Loucy (cell line): ENCODE measurements at regions not wholly inside any gene's neighbourhood (a gene's known extent, or its start where the extent isn't known, plus 50 kb on each side); places are given as distances from the start of the nearest gene placed in this dataset.

Experiments used
- H2AFZ ChIP-seq: fragments of 200-600 bp; sonication (generic); 2 replicates; pipeline ENCODE4 v1.6.0; 2016; ENCODE audit warnings: antibody characterized with exemption, mild to moderate bottlenecking, low read length, moderate library complexity
- H3F3A ChIP-seq: fragments of 200-600 bp; 2 replicates; pipeline ENCODE4 v1.6.0; 2016; ENCODE audit warnings: antibody characterized with exemption, low read depth, mild to moderate bottlenecking
- H3K27me3 ChIP-seq: fragments of 200-600 bp; sonication (generic); 2 replicates; pipeline ENCODE4 v1.6.1; 2014; ENCODE audit warnings: low read length, mild to moderate bottlenecking; ENCODE audit not compliant: insufficient read depth, poor library complexity, severe bottlenecking
- H3K36me3 ChIP-seq: fragments of 200-600 bp; sonication (generic); 2 replicates; pipeline ENCODE4 v1.6.1; 2016; ENCODE audit warnings: low read length; ENCODE audit not compliant: insufficient read depth
- H3K4me1 ChIP-seq: fragments of 200-600 bp; sonication (generic); 2 replicates; pipeline ENCODE4 v1.5.1; 2014; ENCODE audit warnings: low read length, mild to moderate bottlenecking; ENCODE audit not compliant: insufficient read depth, poor library complexity, severe bottlenecking
- H3K4me2 ChIP-seq: fragments of 200-600 bp; sonication (generic); 2 replicates; pipeline ENCODE4 v1.6.0; 2014; ENCODE audit warnings: antibody characterized with exemption, low read length, low read depth, mild to moderate bottlenecking; ENCODE audit not compliant: poor library complexity, severe bottlenecking
- H3K4me3 ChIP-seq: fragments of 200-600 bp; sonication (generic); 2 replicates; pipeline ENCODE4 v1.5.1; 2014; ENCODE audit warnings: low read length, mild to moderate bottlenecking, mixed read lengths; ENCODE audit not compliant: poor library complexity, severe bottlenecking
- H3K79me2 ChIP-seq: fragments of 200-600 bp; sonication (generic); 2 replicates; pipeline ENCODE4 v1.6.1; 2014; ENCODE audit warnings: low read length; ENCODE audit not compliant: insufficient read depth
- H3K9ac ChIP-seq: fragments of 200-600 bp; sonication (generic); 2 replicates; pipeline ENCODE4 v1.6.0; 2014; ENCODE audit warnings: mild to moderate bottlenecking, low read depth, low read length, moderate library complexity; ENCODE audit not compliant: poor library complexity, severe bottlenecking
- H3K9me2 ChIP-seq: fragments of 200-600 bp; sonication (generic); replicated peaks from 2 replicates; pipeline ENCODE4 v1.6.1; 2016; ENCODE audit warnings: low read depth, low read length, mixed read lengths
- H3K9me3 ChIP-seq: fragments of 200-600 bp; sonication (generic); 2 replicates; pipeline ENCODE4 v1.6.1; 2014; ENCODE audit warnings: mild to moderate bottlenecking, antibody characterized with exemption, low read length, low read depth; ENCODE audit not compliant: insufficient read depth
- H4K20me1 ChIP-seq: fragments of 200-600 bp; sonication (generic); 2 replicates; pipeline ENCODE4 v1.6.0; 2014; ENCODE audit warnings: antibody characterized with exemption, low read length, mild to moderate bottlenecking; ENCODE audit not compliant: insufficient read depth, poor library complexity, severe bottlenecking
- CTCF ChIP-seq: fragments of 200-600 bp; sonication (generic); conservative IDR thresholded peaks from 2 replicates; pipeline ENCODE4 v1.5.1; 2014; ENCODE audit warnings: mild to moderate bottlenecking, antibody characterized with exemption, low read length
- EZH2phosphoT487 ChIP-seq: fragments of 200-600 bp; IDR thresholded peaks from 2 replicates; pipeline ENCODE4 v1.6.1; 2018; ENCODE audit warnings: antibody characterized with exemption, mild to moderate bottlenecking, moderate library complexity, borderline replicate concordance

DNA sequence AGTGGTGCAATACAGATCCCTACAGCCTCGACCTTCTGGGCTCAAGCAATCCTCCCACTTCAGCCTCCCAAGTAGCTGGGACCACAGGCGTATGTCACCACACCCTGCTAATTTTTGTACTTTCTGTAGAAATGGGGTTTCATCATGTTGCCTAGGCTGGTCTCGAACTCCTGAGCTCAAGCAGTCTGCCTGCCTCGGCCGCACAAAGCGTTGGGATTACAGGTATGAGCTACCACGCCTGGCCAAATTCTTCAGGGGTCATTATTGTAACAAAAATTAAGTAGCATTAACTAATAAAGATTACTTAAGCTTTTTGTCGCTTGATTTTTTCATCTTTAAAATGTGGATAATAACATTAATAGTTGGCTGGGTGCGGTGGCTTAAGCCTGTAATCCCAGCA, 195.3 kb upstream of the IER5L start:
- H3K9ac ChIP-seq: no peak overlapping the region
- H3K36me3 ChIP-seq: no peaks in the 10 kb centered on the region
- H3K4me2 ChIP-seq: no peak overlapping the region
- H3K79me2 ChIP-seq: no peaks in the 10 kb centered on the region
- H3F3A ChIP-seq: no peaks in the 10 kb centered on the region
- H4K20me1 ChIP-seq: no peaks in the 10 kb centered on the region
- no peak overlapping the region for H3K4me3 ChIP-seq
- TF ChIP-seq CTCF: no peak
- no peak for TF ChIP-seq EZH2phosphoT487
- no peaks in the 10 kb centered on the region for H3K9me2 ChIP-seq
- H3K27me3 ChIP-seq: no peaks in the 10 kb centered on the region
- H3K4me1 ChIP-seq: no peaks in the 10 kb centered on the region
- no peaks in the 10 kb centered on the region for H3K9me3 ChIP-seq
- H2AFZ ChIP-seq: no peak overlapping the region

DNA sequence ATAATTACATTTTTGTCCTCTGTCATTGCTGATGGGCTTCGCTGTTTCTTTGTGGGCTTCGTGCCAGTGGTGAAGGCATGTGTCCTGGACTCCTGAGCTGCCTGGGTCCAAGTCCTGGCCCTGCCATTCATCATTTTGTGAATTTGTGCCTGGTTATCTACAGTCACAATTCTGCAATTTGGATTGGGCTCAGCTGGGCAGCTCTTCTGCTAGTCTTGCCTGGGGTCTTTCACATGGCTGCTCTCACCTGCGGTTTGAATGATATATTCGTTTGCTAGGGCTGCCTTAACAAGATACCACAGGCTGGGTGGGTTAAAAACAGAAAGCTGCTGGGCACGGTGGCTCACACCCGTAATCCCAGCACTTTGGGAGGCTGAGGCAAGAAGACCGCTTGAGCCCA, 192.7 kb upstream of the IER5L start:
- Histone ChIP-seq H3K79me2 (no peaks in the 10 kb centered on the region), H3K4me2 (no peak overlapping the region), H3F3A (no peaks in the 10 kb centered on the region), H3K4me3 (no peak overlapping the region), H3K9me3 (no peaks in the 10 kb centered on the region), H3K9ac (no peak overlapping the region), H3K36me3 (no peaks in the 10 kb centered on the region), H3K9me2 (no peaks in the 10 kb centered on the region), H4K20me1 (no peaks in the 10 kb centered on the region), H3K27me3 (no peaks in the 10 kb centered on the region), H2AFZ (no peak overlapping the region), H3K4me1 (no peaks in the 10 kb centered on the region)
- TF ChIP-seq CTCF (no peak), EZH2phosphoT487 (no peak)

- Histone ChIP-seq H3K4me3 (no peak overlapping the region), H3K79me2 (no peaks in the 10 kb centered on the region), H3K9me3 (no peaks in the 10 kb centered on the region), H3F3A (no peaks in the 10 kb centered on the region), H3K9me2 (no peaks in the 10 kb centered on the region), H3K9ac (no peak overlapping the region), H3K4me2 (no peak overlapping the region), H3K4me1 (no peaks in the 10 kb centered on the region), H4K20me1 (no peaks in the 10 kb centered on the region), H3K36me3 (no peaks in the 10 kb centered on the region), H2AFZ (no peak overlapping the region), H3K27me3 (no peaks in the 10 kb centered on the region)
- no peak for TF ChIP-seq EZH2phosphoT487
- no peak for TF ChIP-seq CTCF
Observed at GRCh38 chr9:129368444-129368978, 190.4 kb upstream of the IER5L start.
